ENCODE measurements at regions not wholly inside any gene's neighbourhood (a gene's known extent, or its start where the extent isn't known, plus 50 kb on each side); places are given as distances from the start of the nearest gene placed in this dataset.

DNA sequence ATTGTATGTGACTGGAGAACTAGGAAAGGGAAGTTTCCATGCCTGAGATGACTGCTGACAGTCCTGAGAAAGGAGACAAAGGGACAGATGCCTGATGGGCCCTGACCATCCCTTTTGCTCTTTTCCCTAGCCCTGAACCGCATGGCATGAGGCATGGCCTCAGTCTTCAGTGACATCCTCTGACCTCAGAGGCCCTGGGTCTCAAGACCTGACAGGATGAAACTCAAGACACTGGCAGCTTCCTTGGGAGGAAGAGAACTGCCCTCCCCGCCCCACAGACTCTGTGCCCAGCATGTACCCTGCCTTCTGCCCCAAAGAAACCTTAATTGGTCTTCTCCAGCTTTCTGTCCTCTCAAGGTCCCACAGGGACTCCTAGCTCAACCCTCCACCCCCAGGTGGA, 444.1 kb downstream of the SOX6 start:
- peaks cover 0 to 5% of the 10 kb centered on the region in 2 donors for H3K9me3 ChIP-seq
- no peaks in the 10 kb centered on the region for H3K27me3 ChIP-seq
- intact Hi-C loops (cut with DNase I; ENCODE audit: low total_unique reads): no loop called here
- H3K27ac ChIP-seq: peak overlapping the region in 1 of 2 donors; percentile 19
- no peak for DNase-seq (ENCODE audit: low spot score in 2 of 2)
- no peaks in the 10 kb centered on the region for H3K4me1 ChIP-seq
- no peak for TF ChIP-seq POLR2AphosphoS5 (IDR thresholded peaks at IDR 0.05)
- TF ChIP-seq, protein P1, sequence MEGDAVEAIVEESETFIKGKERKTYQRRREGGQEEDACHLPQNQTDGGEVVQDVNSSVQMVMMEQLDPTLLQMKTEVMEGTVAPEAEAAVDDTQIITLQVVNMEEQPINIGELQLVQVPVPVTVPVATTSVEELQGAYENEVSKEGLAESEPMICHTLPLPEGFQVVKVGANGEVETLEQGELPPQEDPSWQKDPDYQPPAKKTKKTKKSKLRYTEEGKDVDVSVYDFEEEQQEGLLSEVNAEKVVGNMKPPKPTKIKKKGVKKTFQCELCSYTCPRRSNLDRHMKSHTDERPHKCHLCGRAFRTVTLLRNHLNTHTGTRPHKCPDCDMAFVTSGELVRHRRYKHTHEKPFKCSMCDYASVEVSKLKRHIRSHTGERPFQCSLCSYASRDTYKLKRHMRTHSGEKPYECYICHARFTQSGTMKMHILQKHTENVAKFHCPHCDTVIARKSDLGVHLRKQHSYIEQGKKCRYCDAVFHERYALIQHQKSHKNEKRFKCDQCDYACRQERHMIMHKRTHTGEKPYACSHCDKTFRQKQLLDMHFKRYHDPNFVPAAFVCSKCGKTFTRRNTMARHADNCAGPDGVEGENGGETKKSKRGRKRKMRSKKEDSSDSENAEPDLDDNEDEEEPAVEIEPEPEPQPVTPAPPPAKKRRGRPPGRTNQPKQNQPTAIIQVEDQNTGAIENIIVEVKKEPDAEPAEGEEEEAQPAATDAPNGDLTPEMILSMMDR (IDR thresholded peaks at IDR 0.05): no peak
- no peak overlapping the region for H3K4me3 ChIP-seq
- H3K36me3 ChIP-seq: no peaks in the 10 kb centered on the region

DNA sequence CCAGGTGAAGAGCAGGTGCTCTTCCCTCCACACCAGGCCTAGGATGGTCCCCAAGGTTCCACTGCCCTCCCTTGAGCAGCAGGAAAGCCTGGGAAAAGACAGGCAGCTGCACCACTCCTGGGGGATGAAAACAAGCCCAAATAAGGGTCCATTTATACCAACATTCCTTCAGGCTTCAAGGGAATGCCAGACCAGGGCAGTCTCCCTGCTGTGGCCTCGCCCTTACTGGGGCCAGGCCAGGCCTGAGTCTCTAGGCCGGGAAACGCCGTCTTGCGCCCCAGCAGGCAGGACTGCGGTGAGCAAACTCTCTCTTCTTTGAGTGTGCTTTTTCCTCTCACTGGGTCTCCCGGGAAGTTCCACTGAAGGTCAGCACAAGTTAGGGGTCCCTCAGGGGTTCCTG, 443.5 kb downstream of the SOX6 start:
- Histone ChIP-seq H3K27ac (peak overlapping the region in 1 of 2 donors; percentile 19), H3K36me3 (no peaks in the 10 kb centered on the region), H3K4me3 (no peak overlapping the region), H3K9me3 (peaks cover 0 to 5% of the 10 kb centered on the region in 2 donors), H3K27me3 (no peaks in the 10 kb centered on the region), H3K4me1 (no peaks in the 10 kb centered on the region)
- TF ChIP-seq POLR2A (IDR thresholded peaks at IDR 0.05) (no peak), POLR2AphosphoS5 (IDR thresholded peaks at IDR 0.05) (no peak)
- TF ChIP-seq, protein P1 (IDR thresholded peaks at IDR 0.05): no peak
- DNase-seq (ENCODE audit: low spot score in 2 of 2): no peak
- intact Hi-C loops (cut with DNase I; ENCODE audit: low total_unique reads): no loop called here

DNA sequence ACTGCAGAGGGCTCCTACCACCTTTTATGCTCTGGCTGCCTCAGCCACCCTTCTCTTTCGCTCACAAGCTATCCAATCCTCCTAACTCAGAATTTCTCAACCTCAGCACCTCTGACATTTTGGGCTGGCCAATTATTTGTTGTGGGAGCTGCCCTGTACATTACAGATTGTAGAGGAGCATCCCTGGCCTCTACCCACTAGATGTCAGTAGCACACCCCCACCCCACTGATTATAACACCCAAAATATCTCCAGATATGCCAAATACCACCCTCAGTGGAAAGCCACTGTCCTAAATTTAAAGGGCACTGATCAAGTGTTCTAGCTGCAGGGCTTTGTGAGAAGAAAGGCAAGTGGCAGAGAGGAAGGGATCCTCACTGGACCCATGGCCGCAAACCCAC, 443.1 kb downstream of the SOX6 start:
- Histone ChIP-seq H3K36me3 (no peaks in the 10 kb centered on the region), H3K9me3 (peaks cover 0 to 5% of the 10 kb centered on the region in 2 donors), H3K4me1 (no peaks in the 10 kb centered on the region), H3K27me3 (no peaks in the 10 kb centered on the region), H3K4me3 (no peak overlapping the region), H3K27ac (no peak overlapping the region)
- DNase-seq (ENCODE audit: low spot score in 2 of 2): no peak
- TF ChIP-seq, protein P1 (IDR thresholded peaks at IDR 0.05): no peak
- TF ChIP-seq POLR2A (IDR thresholded peaks at IDR 0.05) (no peak), POLR2AphosphoS5 (IDR thresholded peaks at IDR 0.05) (no peak)
- intact Hi-C loops (cut with DNase I; ENCODE audit: low total_unique reads): no loop called here

Measured in breast epithelium (tissue), 4 donors.